ENCODE measurements at regions not wholly inside any gene's neighbourhood (a gene's known extent, or its start where the extent isn't known, plus 50 kb on each side); places are given as distances from the start of the nearest gene placed in this dataset.

- intact Hi-C loops (cut with DNase I): no loop called here
- H3K4me1 ChIP-seq (ENCODE audit: control insufficient read depth in 1 of 2, insufficient read depth in 2 of 2, low read length in 2 of 2): no peaks in the 10 kb centered on the region
- no peaks in the 10 kb centered on the region for H3K27me3 ChIP-seq (ENCODE audit: control insufficient read depth in 1 of 2, insufficient read depth in 2 of 2, low read length in 1 of 2)
- WGBS, 2 donors: 56 to 57% methylated on average over 4 of the region's 4 CpGs
- H3K9me3 ChIP-seq (ENCODE audit: control insufficient read depth, low read length): no peaks in the 10 kb centered on the region
- ATAC-seq (ENCODE audit: low FRiP score): no peak
- no peak overlapping the region for H3K27ac ChIP-seq (ENCODE audit: low read depth in 1 of 2, low read length in 2 of 2)
- H3K4me3 ChIP-seq (ENCODE audit: low read length in 2 of 2): no peak overlapping the region
- DNase-seq: no peak
- H3K36me3 ChIP-seq (ENCODE audit: control insufficient read depth in 1 of 2, insufficient read depth in 2 of 2, low read length in 1 of 2): no peaks in the 10 kb centered on the region
Measured at GRCh38 chr10:64023926-64024470, 502.8 kb downstream of the REEP3 start.

DNA sequence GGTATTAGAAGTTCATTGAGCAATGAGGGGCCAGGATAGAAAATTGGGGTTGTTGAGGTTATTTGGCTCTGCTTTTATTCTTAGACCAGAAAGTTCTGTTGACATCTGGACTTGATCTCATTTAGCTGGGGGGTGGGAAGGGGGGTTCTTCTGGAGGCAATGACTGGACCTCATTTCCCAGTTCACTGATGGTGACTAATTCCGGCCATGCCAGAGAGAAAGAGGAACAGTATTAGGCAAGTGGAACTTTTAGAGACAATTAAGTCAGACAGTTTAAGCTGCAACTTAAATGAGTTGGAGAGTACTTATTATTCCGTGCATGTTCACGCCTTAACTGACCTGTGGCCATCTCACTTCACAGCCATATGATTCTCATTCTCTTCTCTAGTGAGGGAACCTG lies 512.5 kb downstream of the REEP3 start:
- WGBS, 2 donors: 90% methylated on average over 3 of the region's 3 CpGs
- H3K36me3 ChIP-seq (ENCODE audit: control insufficient read depth in 1 of 2, insufficient read depth in 2 of 2, low read length in 1 of 2): no peaks in the 10 kb centered on the region
- ATAC-seq (ENCODE audit: low FRiP score) (no peak), DNase-seq (no peak)
- intact Hi-C loops (cut with DNase I): no loop called here
- H3K4me1 ChIP-seq (ENCODE audit: control insufficient read depth in 1 of 2, insufficient read depth in 2 of 2, low read length in 2 of 2): no peaks in the 10 kb centered on the region
- H3K9me3 ChIP-seq (ENCODE audit: control insufficient read depth, low read length): no peaks in the 10 kb centered on the region
- no peaks in the 10 kb centered on the region for H3K27me3 ChIP-seq (ENCODE audit: control insufficient read depth in 1 of 2, insufficient read depth in 2 of 2, low read length in 1 of 2)
- H3K27ac ChIP-seq (ENCODE audit: low read depth in 1 of 2, low read length in 2 of 2): no peak overlapping the region
- no peak overlapping the region for H3K4me3 ChIP-seq (ENCODE audit: low read length in 2 of 2)

DNA sequence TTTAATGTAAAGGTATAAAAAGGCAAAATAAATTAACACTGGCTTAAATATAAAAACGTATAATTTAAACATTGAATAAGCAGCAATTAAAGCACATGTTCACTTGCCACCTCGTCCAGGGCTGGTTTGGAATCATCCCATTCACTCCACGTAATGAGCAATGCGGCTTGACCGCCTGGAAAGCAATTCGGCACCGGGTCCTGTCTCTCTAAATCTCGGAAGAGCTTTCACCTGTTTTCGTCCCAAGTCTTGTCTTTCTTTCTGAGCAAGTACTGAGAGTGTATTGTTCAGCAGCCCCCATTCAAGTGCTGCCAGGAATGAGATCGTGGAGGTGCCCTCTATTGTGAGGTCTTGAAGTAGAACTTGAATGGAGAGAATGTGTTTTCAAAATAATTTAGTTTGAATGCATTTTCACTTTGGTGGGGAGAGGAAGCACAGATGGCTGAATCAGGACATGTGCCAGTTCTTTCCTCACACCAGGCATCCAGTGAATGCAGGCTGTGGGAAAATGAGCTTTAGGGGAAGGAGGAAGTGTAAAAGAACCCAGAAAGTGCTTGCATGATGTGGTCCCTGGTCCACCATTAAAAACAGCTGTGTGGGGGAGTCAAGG lies 515.2 kb downstream of the REEP3 start:
- Histone ChIP-seq H3K9me3 (ENCODE audit: control insufficient read depth, low read length) (no peaks in the 10 kb centered on the region), H3K36me3 (ENCODE audit: control insufficient read depth in 1 of 2, insufficient read depth in 2 of 2, low read length in 1 of 2) (no peaks in the 10 kb centered on the region), H3K4me3 (ENCODE audit: low read length in 2 of 2) (no peak overlapping the region), H3K27ac (ENCODE audit: low read depth in 1 of 2, low read length in 2 of 2) (no peak overlapping the region), H3K27me3 (ENCODE audit: control insufficient read depth in 1 of 2, insufficient read depth in 2 of 2, low read length in 1 of 2) (no peaks in the 10 kb centered on the region), H3K4me1 (ENCODE audit: control insufficient read depth in 1 of 2, insufficient read depth in 2 of 2, low read length in 2 of 2) (no peaks in the 10 kb centered on the region)
- no peak for DNase-seq
- ATAC-seq (ENCODE audit: low FRiP score): no peak
- intact Hi-C loops (cut with DNase I): no loop called here
- WGBS, 2 donors: 48 to 51% methylated on average over 10 of the region's 10 CpGs

- Histone ChIP-seq H3K9me3 (ENCODE audit: control insufficient read depth, low read length) (no peaks in the 10 kb centered on the region), H3K4me1 (ENCODE audit: control insufficient read depth in 1 of 2, insufficient read depth in 2 of 2, low read length in 2 of 2) (no peaks in the 10 kb centered on the region), H3K27me3 (ENCODE audit: control insufficient read depth in 1 of 2, insufficient read depth in 2 of 2, low read length in 1 of 2) (no peaks in the 10 kb centered on the region), H3K27ac (ENCODE audit: low read depth in 1 of 2, low read length in 2 of 2) (no peak overlapping the region), H3K4me3 (ENCODE audit: low read length in 2 of 2) (no peak overlapping the region), H3K36me3 (ENCODE audit: control insufficient read depth in 1 of 2, insufficient read depth in 2 of 2, low read length in 1 of 2) (no peaks in the 10 kb centered on the region)
- 51 to 52% methylated on average over 9 of the region's 9 CpGs for WGBS, 2 donors
- DNase-seq: no peak
- no peak for ATAC-seq (ENCODE audit: low FRiP score)
- intact Hi-C loops (cut with DNase I): no loop called here
Measured at GRCh38 chr10:64037071-64037661, 516.0 kb downstream of the REEP3 start.

DNA sequence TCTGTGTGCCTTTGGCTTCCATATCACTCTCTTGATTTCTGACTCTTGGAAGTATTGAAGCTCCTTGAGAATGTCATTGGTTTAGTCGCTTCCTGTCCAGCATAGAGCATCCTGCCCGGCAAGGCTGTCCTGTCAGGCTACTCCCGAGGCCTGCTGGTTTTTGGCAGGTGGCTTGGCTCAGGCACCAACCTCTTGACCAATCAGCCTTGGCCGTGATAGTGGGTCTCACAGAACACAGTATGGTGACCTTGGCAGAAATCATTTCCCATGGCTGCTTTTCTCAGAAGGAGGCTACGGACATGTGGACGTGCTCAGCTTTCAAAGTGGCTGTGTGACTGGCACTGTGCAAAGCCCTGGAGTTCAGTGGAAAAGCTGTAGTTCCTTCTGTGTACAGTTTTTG lies 516.9 kb downstream of the REEP3 start:
- no peak for ATAC-seq (ENCODE audit: low FRiP score)
- no peak for DNase-seq
- Histone ChIP-seq H3K36me3 (ENCODE audit: control insufficient read depth in 1 of 2, insufficient read depth in 2 of 2, low read length in 1 of 2) (no peaks in the 10 kb centered on the region), H3K4me3 (ENCODE audit: low read length in 2 of 2) (no peak overlapping the region), H3K9me3 (ENCODE audit: control insufficient read depth, low read length) (no peaks in the 10 kb centered on the region), H3K4me1 (ENCODE audit: control insufficient read depth in 1 of 2, insufficient read depth in 2 of 2, low read length in 2 of 2) (no peaks in the 10 kb centered on the region), H3K27ac (ENCODE audit: low read depth in 1 of 2, low read length in 2 of 2) (no peak overlapping the region), H3K27me3 (ENCODE audit: control insufficient read depth in 1 of 2, insufficient read depth in 2 of 2, low read length in 1 of 2) (no peaks in the 10 kb centered on the region)
- intact Hi-C loops (cut with DNase I): no loop called here
- WGBS, 2 donors: 89% methylated on average over 6 of the region's 6 CpGs

DNA sequence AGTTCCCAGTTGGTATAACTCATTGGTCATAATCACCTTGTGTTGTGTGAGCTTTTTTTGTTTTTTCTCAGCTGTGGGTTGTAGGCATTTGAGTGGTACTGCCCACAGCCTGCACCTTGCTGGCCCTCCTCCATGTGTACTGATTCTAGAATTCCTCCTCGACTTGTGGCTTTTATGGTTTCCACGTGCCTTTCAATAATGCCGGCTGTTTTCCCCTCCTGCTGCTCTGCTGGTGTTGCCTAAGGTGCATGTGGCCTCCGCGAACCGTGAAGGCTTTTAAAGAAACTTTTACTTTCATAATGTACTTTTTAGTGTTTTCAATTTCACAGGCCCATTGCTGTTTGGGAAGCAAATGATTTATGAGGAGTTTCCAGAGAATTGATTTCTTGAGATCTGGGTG lies 518.0 kb downstream of the REEP3 start:
- intact Hi-C loops (cut with DNase I): no loop called here

DNA sequence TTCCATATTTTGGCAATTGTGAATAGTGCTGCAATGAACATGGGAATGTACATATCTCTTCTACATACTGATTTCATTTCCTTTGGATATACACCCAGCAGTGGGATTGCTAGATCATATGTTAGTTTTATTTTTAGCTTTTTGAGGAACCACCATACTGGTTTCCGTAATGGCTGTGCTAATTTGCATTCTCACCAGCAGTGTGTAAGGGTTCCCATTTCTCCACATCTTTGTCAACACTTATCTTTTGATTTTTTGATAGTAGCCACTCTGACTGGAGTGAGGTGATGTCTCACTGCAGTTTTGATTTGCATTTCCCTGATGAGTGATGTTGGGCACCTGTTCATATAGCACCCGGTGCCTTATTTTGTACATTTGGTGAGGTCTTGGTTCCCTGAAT lies 519.6 kb downstream of the REEP3 start:
- H3K36me3 ChIP-seq (ENCODE audit: control insufficient read depth in 1 of 2, insufficient read depth in 2 of 2, low read length in 1 of 2): no peaks in the 10 kb centered on the region
- H3K4me3 ChIP-seq (ENCODE audit: low read length in 2 of 2): no peak overlapping the region
- no peak overlapping the region for H3K27ac ChIP-seq (ENCODE audit: low read depth in 1 of 2, low read length in 2 of 2)
- WGBS, 2 donors: 30 to 42% methylated on average over 2 of the region's 2 CpGs
- intact Hi-C loops (cut with DNase I): no loop called here
- DNase-seq: no peak
- ATAC-seq (ENCODE audit: low FRiP score): no peak
- no peaks in the 10 kb centered on the region for H3K9me3 ChIP-seq (ENCODE audit: control insufficient read depth, low read length)
- H3K27me3 ChIP-seq (ENCODE audit: control insufficient read depth in 1 of 2, insufficient read depth in 2 of 2, low read length in 1 of 2): no peaks in the 10 kb centered on the region
- H3K4me1 ChIP-seq (ENCODE audit: control insufficient read depth in 1 of 2, insufficient read depth in 2 of 2, low read length in 2 of 2): no peaks in the 10 kb centered on the region

More for the DNA sequence above, 518.0 kb downstream of the REEP3 start:
- ATAC-seq (ENCODE audit: low FRiP score): no peak
- Histone ChIP-seq H3K27me3 (ENCODE audit: control insufficient read depth in 1 of 2, insufficient read depth in 2 of 2, low read length in 1 of 2) (no peaks in the 10 kb centered on the region), H3K4me1 (ENCODE audit: control insufficient read depth in 1 of 2, insufficient read depth in 2 of 2, low read length in 2 of 2) (no peaks in the 10 kb centered on the region), H3K27ac (ENCODE audit: low read depth in 1 of 2, low read length in 2 of 2) (no peak overlapping the region), H3K36me3 (ENCODE audit: control insufficient read depth in 1 of 2, insufficient read depth in 2 of 2, low read length in 1 of 2) (no peaks in the 10 kb centered on the region), H3K9me3 (ENCODE audit: control insufficient read depth, low read length) (no peaks in the 10 kb centered on the region), H3K4me3 (ENCODE audit: low read length in 2 of 2) (no peak overlapping the region)
- WGBS, 2 donors: 85 to 86% methylated on average over 6 of the region's 6 CpGs
- DNase-seq: no peak

GRCh38 chr10:64041185-64041988 lies 520.2 kb downstream of the REEP3 start:
- H3K36me3 ChIP-seq (ENCODE audit: control insufficient read depth in 1 of 2, insufficient read depth in 2 of 2, low read length in 1 of 2): no peaks in the 10 kb centered on the region
- peak overlapping the region; percentile 4 to 27 for H3K4me3 ChIP-seq (ENCODE audit: low read length in 2 of 2)
- H3K4me1 ChIP-seq (ENCODE audit: control insufficient read depth in 1 of 2, insufficient read depth in 2 of 2, low read length in 2 of 2): no peaks in the 10 kb centered on the region
- DNase-seq (peak; percentile 74 to 87), ATAC-seq (ENCODE audit: low FRiP score) (peak; percentile 91)
- H3K27ac ChIP-seq (ENCODE audit: low read depth in 1 of 2, low read length in 2 of 2): no peak overlapping the region
- H3K27me3 ChIP-seq (ENCODE audit: control insufficient read depth in 1 of 2, insufficient read depth in 2 of 2, low read length in 1 of 2): no peaks in the 10 kb centered on the region
- intact Hi-C loops (cut with DNase I): no loop called here
- 14 to 17% methylated on average over 42 to 43 of the region's 43 CpGs for WGBS, 2 donors
- H3K9me3 ChIP-seq (ENCODE audit: control insufficient read depth, low read length): no peaks in the 10 kb centered on the region

Data from aorta (tissue), 5 donors.